ENCODE measurements at regions not wholly inside any gene's neighbourhood (a gene's known extent, or its start where the extent isn't known, plus 50 kb on each side); places are given as distances from the start of the nearest gene placed in this dataset.
"Not testable (repeated sequence)": the region's sequence is repeated elsewhere in the genome, so short reads cannot be mapped to it uniquely, and the experiment has no call there.

- TF ChIP-seq, protein P1, sequence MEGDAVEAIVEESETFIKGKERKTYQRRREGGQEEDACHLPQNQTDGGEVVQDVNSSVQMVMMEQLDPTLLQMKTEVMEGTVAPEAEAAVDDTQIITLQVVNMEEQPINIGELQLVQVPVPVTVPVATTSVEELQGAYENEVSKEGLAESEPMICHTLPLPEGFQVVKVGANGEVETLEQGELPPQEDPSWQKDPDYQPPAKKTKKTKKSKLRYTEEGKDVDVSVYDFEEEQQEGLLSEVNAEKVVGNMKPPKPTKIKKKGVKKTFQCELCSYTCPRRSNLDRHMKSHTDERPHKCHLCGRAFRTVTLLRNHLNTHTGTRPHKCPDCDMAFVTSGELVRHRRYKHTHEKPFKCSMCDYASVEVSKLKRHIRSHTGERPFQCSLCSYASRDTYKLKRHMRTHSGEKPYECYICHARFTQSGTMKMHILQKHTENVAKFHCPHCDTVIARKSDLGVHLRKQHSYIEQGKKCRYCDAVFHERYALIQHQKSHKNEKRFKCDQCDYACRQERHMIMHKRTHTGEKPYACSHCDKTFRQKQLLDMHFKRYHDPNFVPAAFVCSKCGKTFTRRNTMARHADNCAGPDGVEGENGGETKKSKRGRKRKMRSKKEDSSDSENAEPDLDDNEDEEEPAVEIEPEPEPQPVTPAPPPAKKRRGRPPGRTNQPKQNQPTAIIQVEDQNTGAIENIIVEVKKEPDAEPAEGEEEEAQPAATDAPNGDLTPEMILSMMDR (IDR thresholded peaks at IDR 0.05; ENCODE audit: low read depth, low read length, missing input control) = peak; percentile 33
- not testable (repeated sequence) for TF ChIP-seq REST (IDR thresholded peaks at IDR 0.05); TAF1 (conservative IDR thresholded peaks at IDR 0.05); YY1 (IDR thresholded peaks at IDR 0.05); SP1 (IDR thresholded peaks at IDR 0.05); FOXA2 (IDR thresholded peaks at IDR 0.05); FOXA1 (IDR thresholded peaks at IDR 0.05)
Measured at GRCh38 chr3:90182291-90182976, 1075.0 kb downstream of the EPHA3 start.
